Heart left ventricle (tissue), 13 donors: ENCODE measurements at regions not wholly inside any gene's neighbourhood (a gene's known extent, or its start where the extent isn't known, plus 50 kb on each side); places are given as distances from the start of the nearest gene placed in this dataset.
"Not testable (repeated sequence)": the region's sequence is repeated elsewhere in the genome, so short reads cannot be mapped to it uniquely, and the experiment has no call there.

Experiments used
- CTCF ChIP-seq, 12 donors: fragments of 200-600 bp; sonication (generic) in 4 of 12; IDR thresholded peaks; one replicate each; pipeline versions ENCODE4 v1.5.0 to v1.8.0; 2018 to 2022; ENCODE audit warnings: antibody characterized with exemption in 12 of 12, mild to moderate bottlenecking in 5 of 12
- POLR2A ChIP-seq, 2 donors: fragments of 450-650 bp; IDR thresholded peaks; one replicate each; pipeline ENCODE4 v1.6.1; 2017; ENCODE audit warnings: antibody characterized with exemption in 2 of 2, mild to moderate bottlenecking in 2 of 2, moderate library complexity in 2 of 2
- donor health status: ischemic (EF 13 %, LVEDD 7.1; RV severe dilation, severe dysfunction).
- donor health status: DM: no; HTN: yes; CAD: no.
- donor health status: DM: no; HTN: no; CAD: no.
- donor health status: ischemic (EF 25% LVEDD 6.9; RV normal size, moderate dysfunction).
- donor health status: ischemic (EF 25% LVEDD 5.7; RV mildly dilated, moderate dysfunction).
- donor health status: ischemic (EF 35%, LVEDD 5.7; RV mildly dilated, moderate dysfunction).
- donor health status: nonischemic (EF 11% LVEDD 7.7; RV severe dilation, severe dysfunction).
- donor health status: DM: yes; HTN: yes; CAD: no.
- donor health status: PGD.
- donor health status: ischemic (EF 29% LVEDD 5.4; RV normal size, mild dysfunction).
- donor health status: nonischemic (EF 23%, LVEDD 6.1; RV moderate dilation, normal function).

- not testable (repeated sequence) for TF ChIP-seq POLR2A, CTCF (IDR thresholded peaks at IDR 0.05)
Observed at GRCh38 chr6:4629789-4630188, 146.4 kb upstream of the CDYL start.
